GM12891 (cell line): ENCODE measurements at regions not wholly inside any gene's neighbourhood (a gene's known extent, or its start where the extent isn't known, plus 50 kb on each side); places are given as distances from the start of the nearest gene placed in this dataset.
"Not testable (repeated sequence)": the region's sequence is repeated elsewhere in the genome, so short reads cannot be mapped to it uniquely, and the experiment has no call there.

Experiments
- DNase-seq: peaks from one replicate; pipeline ENCODE4 v3.0.0; 2011; ENCODE audit warnings: low spot score; ENCODE audit not compliant: insufficient read length
- FAIRE-seq: peaks from 2 replicates; lab custom pipeline; 2011; peaks lifted over from hg19 to GRCh38; lab: Jason Lieb, UNC
- PAX5 ChIP-seq: IDR thresholded peaks from 2 replicates; pipeline ENCODE4 v1.6.1; 2011; ENCODE audit warnings: low read length, moderate library complexity, mild to moderate bottlenecking; ENCODE audit not compliant: insufficient read depth, severe bottlenecking
- POLR2A ChIP-seq: IDR thresholded peaks from 2 replicates; pipeline ENCODE4 v1.6.1; 2011; ENCODE audit warnings: low read depth, low read length, control low read depth
- POLR2AphosphoS5 ChIP-seq: IDR thresholded peaks from 2 replicates; pipeline ENCODE4 v1.6.1; 2011; ENCODE audit warnings: low read depth, low read length, control low read depth
- POU2F2 ChIP-seq: IDR thresholded peaks from 2 replicates; pipeline ENCODE4 v1.6.1; 2011; ENCODE audit warnings: low read depth, mild to moderate bottlenecking, control low read depth, low read length, moderate library complexity
- SPI1 ChIP-seq: IDR thresholded peaks from 2 replicates; pipeline ENCODE4 v1.6.1; 2011; ENCODE audit warnings: low read depth, low read length, control low read depth
- TAF1 ChIP-seq: IDR thresholded peaks from 2 replicates; pipeline ENCODE4 v1.6.1; 2011; ENCODE audit warnings: low read depth, low read length, control low read depth

DNA sequence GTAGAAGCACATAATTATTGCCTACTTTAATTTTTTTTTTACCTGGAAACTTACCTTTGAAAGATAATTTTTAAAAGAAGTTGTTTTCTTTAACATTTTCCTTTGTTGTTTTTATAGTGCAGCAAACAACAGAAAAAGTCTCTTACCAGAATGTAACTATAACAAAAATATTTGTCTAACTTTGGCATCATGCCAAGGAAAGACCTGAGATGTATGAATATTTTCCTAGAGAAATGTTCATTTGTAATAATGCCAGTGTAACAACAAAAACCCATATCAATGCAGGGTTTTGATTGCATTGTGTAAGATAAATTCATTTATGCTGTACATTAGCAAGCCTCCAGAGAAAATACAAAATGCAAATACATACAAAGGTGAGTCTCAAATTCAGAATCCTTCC lies 775.7 kb downstream of the SI start:
- FAIRE-seq = no peak
- TF ChIP-seq SPI1 (no peak), POLR2A (no peak), PAX5 (no peak), TAF1 (no peak), POU2F2 (no peak), POLR2AphosphoS5 (no peak)
- no peak for DNase-seq

DNA sequence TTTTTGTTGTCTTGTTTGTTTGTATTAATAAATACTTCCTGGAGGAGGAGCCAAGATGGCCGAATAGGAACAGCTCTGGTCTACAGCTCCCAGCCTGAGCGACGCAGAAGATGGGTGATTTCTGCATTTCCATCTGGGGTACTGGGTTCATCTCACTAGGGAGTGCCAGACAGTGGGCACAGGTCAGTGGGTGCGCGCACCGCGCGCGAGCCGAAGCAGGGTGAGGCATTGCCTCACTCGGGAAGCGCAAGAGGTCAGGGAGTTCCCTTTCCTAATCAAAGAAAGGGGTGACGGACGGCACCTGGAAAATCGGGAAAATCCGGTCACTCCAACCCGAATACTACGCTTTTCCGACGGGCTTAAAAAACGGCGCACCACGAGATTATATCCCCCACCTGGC lies 786.8 kb downstream of the SI start:
- FAIRE-seq, DNase-seq: not testable (repeated sequence)

DNA sequence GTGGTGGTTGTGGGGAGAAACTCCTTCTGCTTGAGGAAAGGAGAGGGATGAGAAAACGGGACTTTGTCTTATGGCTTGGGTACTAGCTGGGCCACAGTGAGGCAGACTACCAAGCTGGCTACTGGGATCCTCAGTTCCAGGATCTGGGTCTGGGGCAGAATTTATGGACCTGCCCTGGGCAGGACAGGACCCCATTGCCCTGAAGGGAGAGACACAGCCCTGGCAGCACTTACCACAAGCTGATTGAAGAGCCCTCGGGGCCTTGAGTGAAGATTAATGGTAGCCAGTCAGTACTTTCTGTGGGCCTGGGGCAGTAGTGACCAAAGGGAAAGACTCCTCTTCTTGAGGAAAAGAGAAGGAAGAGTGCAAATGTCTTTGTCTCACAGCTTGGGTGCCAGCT lies 799.7 kb downstream of the SI start:
- FAIRE-seq (no peak), DNase-seq (no peak)
- no peak for TF ChIP-seq POLR2AphosphoS5
- TF ChIP-seq POU2F2 = no peak
- no peak for TF ChIP-seq SPI1
- TF ChIP-seq POLR2A = no peak
- TF ChIP-seq TAF1 = no peak
- TF ChIP-seq PAX5 = no peak

DNA sequence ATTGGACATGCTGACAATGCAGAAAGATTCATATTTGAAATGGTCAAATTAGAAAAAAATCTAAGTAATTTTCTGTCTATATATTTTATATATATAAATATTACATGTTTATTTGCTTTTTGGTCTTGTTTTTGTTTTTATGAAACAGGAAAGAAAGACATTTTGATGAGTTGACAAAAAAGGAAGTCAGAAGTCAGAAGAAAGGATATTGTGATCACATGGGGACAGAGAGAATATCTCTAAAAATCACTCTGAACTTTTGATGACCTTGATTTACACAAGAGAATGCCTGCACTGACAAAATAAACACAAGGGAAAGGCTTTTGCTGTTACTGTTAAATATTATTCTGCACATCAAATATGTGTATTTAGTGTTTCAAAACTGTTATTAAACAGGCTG lies 811.2 kb downstream of the SI start:
- no peak for DNase-seq
- TF ChIP-seq SPI1 (no peak), PAX5 (no peak), POLR2AphosphoS5 (no peak), POU2F2 (no peak), TAF1 (no peak), POLR2A (no peak)
- FAIRE-seq = no peak

DNA sequence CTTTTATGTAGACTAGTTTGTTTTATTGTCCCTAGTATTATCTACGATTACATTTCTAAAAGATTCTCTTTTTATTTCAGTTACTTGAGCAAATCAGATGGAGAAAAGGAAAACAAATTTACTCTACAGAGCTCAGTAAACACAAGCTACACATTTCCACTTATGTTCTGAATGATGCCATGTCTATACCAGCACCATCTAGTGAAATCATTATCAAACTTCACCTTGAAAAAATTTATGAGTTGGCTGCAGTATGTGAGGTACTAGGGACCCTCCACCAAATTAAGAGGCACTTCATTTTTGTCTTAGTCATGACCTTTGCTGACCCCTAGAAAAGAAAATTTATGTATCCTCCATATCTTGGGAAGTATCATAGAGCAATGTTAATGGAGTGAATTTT lies 827.4 kb downstream of the SI start:
- DNase-seq = no peak
- TF ChIP-seq POU2F2 (no peak), PAX5 (no peak), SPI1 (no peak), POLR2A (no peak), TAF1 (no peak), POLR2AphosphoS5 (no peak)
- no peak for FAIRE-seq

DNA sequence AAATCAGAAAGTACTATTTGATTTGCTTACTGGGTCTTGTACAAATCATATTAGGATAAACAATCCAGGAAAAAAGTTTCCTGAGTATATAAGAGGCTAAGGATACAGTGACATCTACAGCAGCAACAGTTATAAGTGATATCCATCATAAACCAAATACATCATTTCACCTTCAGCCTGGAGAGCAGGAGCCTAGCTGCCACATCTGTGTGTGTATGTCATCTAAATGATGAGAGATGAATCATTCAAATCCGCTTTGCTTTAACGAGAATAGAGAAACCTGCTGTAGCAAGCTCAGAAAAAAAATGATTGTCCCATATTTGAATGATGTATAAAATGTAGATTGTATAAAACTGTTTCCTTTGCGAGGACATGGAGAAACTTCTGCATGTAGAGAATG lies 841.4 kb downstream of the SI start:
- no peak for TF ChIP-seq PAX5
- DNase-seq (no peak), FAIRE-seq (no peak)

DNA sequence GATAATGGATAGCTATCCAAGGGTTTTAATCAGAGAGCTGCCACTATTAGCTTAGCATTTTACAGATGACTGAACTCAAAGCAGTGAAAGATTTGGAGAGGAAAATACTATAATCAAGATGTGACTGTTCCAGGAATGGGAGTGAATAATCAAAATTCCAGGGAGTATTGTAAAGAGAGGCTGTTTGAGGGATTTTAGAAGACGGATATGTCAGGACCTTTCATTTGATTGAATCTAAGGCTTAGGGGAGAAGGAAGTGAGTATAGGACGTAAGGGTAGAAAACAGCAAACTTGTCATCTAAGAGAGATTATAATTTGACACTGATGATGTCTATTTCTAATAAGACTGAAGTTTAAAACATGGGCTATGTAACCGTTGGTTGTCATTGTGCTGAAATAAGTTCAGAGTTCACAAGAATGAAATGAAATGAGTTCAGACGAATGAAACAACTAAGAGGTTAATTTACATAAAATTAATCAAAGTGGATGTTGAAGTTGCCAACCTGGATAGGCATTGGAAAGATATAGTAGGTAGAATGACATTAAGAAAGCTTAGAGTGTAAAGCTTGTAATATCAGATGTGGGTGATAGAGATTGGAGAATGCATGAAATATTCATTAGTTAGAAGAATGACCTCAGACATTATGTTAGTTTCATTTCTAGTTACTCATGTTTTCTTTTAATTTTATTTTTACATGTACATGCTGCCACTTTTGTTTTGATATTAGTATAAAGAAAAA lies 842.8 kb downstream of the SI start:
- no peak for FAIRE-seq
- no peak for DNase-seq
- TF ChIP-seq POLR2AphosphoS5 = no peak
- TF ChIP-seq PAX5 = no peak
- no peak for TF ChIP-seq POLR2A
- no peak for TF ChIP-seq TAF1
- TF ChIP-seq SPI1 = no peak
- TF ChIP-seq POU2F2 = no peak

GRCh38 chr3:164233951-164234350 lies 844.3 kb downstream of the SI start:
- no peak for TF ChIP-seq POU2F2
- TF ChIP-seq POLR2AphosphoS5 = no peak
- TF ChIP-seq TAF1 = no peak
- no peak for TF ChIP-seq SPI1
- no peak for TF ChIP-seq POLR2A
- DNase-seq = no peak
- no peak for FAIRE-seq

- no peak for TF ChIP-seq PAX5
- TF ChIP-seq SPI1 = no peak
- TF ChIP-seq TAF1 = no peak
- TF ChIP-seq POLR2A = no peak
- no peak for TF ChIP-seq POLR2AphosphoS5
- no peak for TF ChIP-seq POU2F2
- DNase-seq (no peak), FAIRE-seq (no peak)
These were observed 846.6 kb downstream of the SI start for GRCh38 chr3:164231718-164232117.

GRCh38 chr3:164230385-164231094 lies 847.8 kb downstream of the SI start:
- TF ChIP-seq PAX5 = no peak
- TF ChIP-seq POLR2A = no peak
- no peak for TF ChIP-seq POLR2AphosphoS5
- no peak for TF ChIP-seq POU2F2
- TF ChIP-seq TAF1 = no peak
- no peak for TF ChIP-seq SPI1
- FAIRE-seq (no peak), DNase-seq (no peak)
